PC-3 (cell line): ENCODE measurements at regions not wholly inside any gene's neighbourhood (a gene's known extent, or its start where the extent isn't known, plus 50 kb on each side); places are given as distances from the start of the nearest gene placed in this dataset.

ENCODE experiments used
- ATAC-seq: fragments of 200-7000 bp; cut with Tn5 transposase; 2 replicates; pipeline ENCODE4 v1.9.1; 2020; ENCODE audit warnings: mild to moderate bottlenecking, moderate library complexity
- BruUV-seq: library from RNA; stranded (reverse); fragments of 400-500 nt; replicated peaks from 2 replicates; lab custom pipeline; 2021; lab: Mats Ljungman, UMichigan
- CTCF ChIA-PET: fragments of 300-600 bp; sonication (Branson Sonifier 250); formaldehyde crosslinking; loops from one replicate; lab custom pipeline; 2022; ENCODE audit warnings: antibody characterized with exemption; lab: Charles Lee
- POLR2A ChIA-PET: fragments of 300-600 bp; sonication (Branson Sonifier 250); formaldehyde crosslinking; loops from one replicate; lab custom pipeline; 2022; ENCODE audit warnings: antibody characterized with exemption; ENCODE audit not compliant: unreplicated experiment; lab: Charles Lee
- DNase-seq: peaks from one replicate; pipeline ENCODE4 v3.0.0-alpha.2; 2015
- H2AFZ ChIP-seq: fragments of 300-600 bp; sonication (generic); 2 replicates; pipeline ENCODE4 v1.6.0; 2016; ENCODE audit warnings: antibody characterized with exemption, low read length
- H3F3A ChIP-seq: fragments of 300-600 bp; sonication (generic); one replicate; pipeline ENCODE4 v1.6.0; 2017; ENCODE audit warnings: antibody characterized with exemption, low read length, control low read depth, mild to moderate bottlenecking; ENCODE audit not compliant: unreplicated experiment
- H3K27ac ChIP-seq: fragments of 300-600 bp; sonication (generic); 2 replicates; pipeline ENCODE4 v1.5.1; 2016; ENCODE audit warnings: mild to moderate bottlenecking, low read length
- H3K27me3 ChIP-seq: fragments of 300-600 bp; sonication (generic); 2 replicates; pipeline ENCODE4 v1.6.1; 2016; ENCODE audit warnings: low read length, mixed read lengths
- H3K36me3 ChIP-seq: fragments of 300-600 bp; sonication (generic); 2 replicates; pipeline ENCODE4 v1.6.1; 2016; ENCODE audit warnings: low read depth, mixed run types, low read length, mixed read lengths
- H3K4me1 ChIP-seq: fragments of 300-600 bp; sonication (generic); 2 replicates; pipeline ENCODE4 v1.5.1; 2016; ENCODE audit warnings: low read length; ENCODE audit not compliant: insufficient read depth
- H3K4me2 ChIP-seq: fragments of 300-600 bp; sonication (generic); 2 replicates; pipeline ENCODE4 v1.6.0; 2016; ENCODE audit warnings: low read length
- H3K4me3 ChIP-seq: fragments of 300-600 bp; sonication (generic); 2 replicates; pipeline ENCODE4 v1.5.1; 2016; ENCODE audit warnings: mild to moderate bottlenecking, low read length, mixed read lengths
- H3K79me2 ChIP-seq: fragments of 300-600 bp; sonication (generic); 2 replicates; pipeline ENCODE4 v1.6.1; 2017; ENCODE audit warnings: low read length, mixed read lengths
- H3K9ac ChIP-seq: fragments of 300-600 bp; sonication (generic); 2 replicates; pipeline ENCODE4 v1.6.0; 2016; ENCODE audit warnings: mild to moderate bottlenecking, low read length
- H3K9me2 ChIP-seq: fragments of 300-600 bp; sonication (generic); replicated peaks from 2 replicates; pipeline ENCODE4 v1.6.1; 2016; ENCODE audit warnings: mixed run types, low read length, mixed read lengths
- H3K9me3 ChIP-seq: fragments of 300-600 bp; sonication (generic); 2 replicates; pipeline ENCODE4 v1.6.1; 2016; ENCODE audit warnings: low read length, mixed read lengths
- H4K20me1 ChIP-seq: fragments of 300-600 bp; sonication (generic); 2 replicates; pipeline ENCODE4 v1.6.1; 2016; ENCODE audit warnings: low read length, mixed read lengths
- EZH2 ChIP-seq: fragments of 300-600 bp; sonication (generic); IDR thresholded peaks from one replicate; pipeline ENCODE4 v1.6.1; 2017; ENCODE audit warnings: antibody characterized with exemption, mild to moderate bottlenecking, low read length; ENCODE audit not compliant: unreplicated experiment
- EZH2phosphoT487 ChIP-seq: fragments of 300-600 bp; sonication (generic); IDR thresholded peaks from 2 replicates; pipeline ENCODE4 v1.6.1; 2018; ENCODE audit warnings: mild to moderate bottlenecking, antibody characterized with exemption, low read length, borderline replicate concordance
- intact Hi-C: fragments of 100-400 bp; cut with micrococcal nuclease; formaldehyde crosslinking; loops from 2 replicates; pipeline ENCODE4 v1.9.0; 2023
- TF ChIP-seq, protein P1 (sequence below): fragments of 300-600 bp; sonication (generic); conservative IDR thresholded peaks from 2 replicates; pipeline ENCODE4 v1.5.1; 2017; ENCODE audit warnings: antibody characterized with exemption, low read depth, mild to moderate bottlenecking, low read length

DNA sequence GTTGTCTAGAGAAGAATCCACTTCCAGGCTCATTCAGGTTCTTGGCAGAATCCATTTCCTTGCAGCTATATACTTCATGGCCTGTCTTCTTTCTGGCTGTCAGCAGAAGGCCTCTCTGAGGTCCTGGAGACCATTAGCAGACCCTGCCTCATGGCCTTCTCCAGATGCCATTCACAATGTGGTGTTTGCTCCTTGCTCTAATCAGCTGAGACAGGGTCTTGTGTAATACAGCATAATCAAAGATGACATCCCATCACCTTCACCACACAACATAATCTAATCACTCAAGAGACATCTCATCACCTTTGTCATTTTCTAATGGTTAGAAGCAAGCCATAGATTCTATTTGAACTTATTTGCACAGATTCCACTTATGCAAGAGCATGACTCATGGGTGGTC, 403.9 kb upstream of the LRRC7 start:
- H3K36me3 ChIP-seq: no peaks in the 10 kb centered on the region
- no peaks in the 10 kb centered on the region for H3K4me1 ChIP-seq
- DNase-seq: no peak
- no peaks in the 10 kb centered on the region for H3K9me2 ChIP-seq
- ChIA-PET CTCF (no interaction called here), POLR2A (no interaction called here)
- H2AFZ ChIP-seq: no peak overlapping the region
- no peak for ATAC-seq
- H3F3A ChIP-seq: no peaks in the 10 kb centered on the region
- no peak overlapping the region for H3K4me2 ChIP-seq
- no peaks in the 10 kb centered on the region for H3K79me2 ChIP-seq
- no TSS peak for BruUV-seq
- H3K27me3 ChIP-seq: no peaks in the 10 kb centered on the region
- intact Hi-C loops: no loop called here
- H3K27ac ChIP-seq: no peak overlapping the region
- H3K9me3 ChIP-seq: no peaks in the 10 kb centered on the region
- H3K9ac ChIP-seq: no peak overlapping the region
- TF ChIP-seq EZH2phosphoT487: no peak
- no peak for TF ChIP-seq EZH2
- TF ChIP-seq, protein P1, sequence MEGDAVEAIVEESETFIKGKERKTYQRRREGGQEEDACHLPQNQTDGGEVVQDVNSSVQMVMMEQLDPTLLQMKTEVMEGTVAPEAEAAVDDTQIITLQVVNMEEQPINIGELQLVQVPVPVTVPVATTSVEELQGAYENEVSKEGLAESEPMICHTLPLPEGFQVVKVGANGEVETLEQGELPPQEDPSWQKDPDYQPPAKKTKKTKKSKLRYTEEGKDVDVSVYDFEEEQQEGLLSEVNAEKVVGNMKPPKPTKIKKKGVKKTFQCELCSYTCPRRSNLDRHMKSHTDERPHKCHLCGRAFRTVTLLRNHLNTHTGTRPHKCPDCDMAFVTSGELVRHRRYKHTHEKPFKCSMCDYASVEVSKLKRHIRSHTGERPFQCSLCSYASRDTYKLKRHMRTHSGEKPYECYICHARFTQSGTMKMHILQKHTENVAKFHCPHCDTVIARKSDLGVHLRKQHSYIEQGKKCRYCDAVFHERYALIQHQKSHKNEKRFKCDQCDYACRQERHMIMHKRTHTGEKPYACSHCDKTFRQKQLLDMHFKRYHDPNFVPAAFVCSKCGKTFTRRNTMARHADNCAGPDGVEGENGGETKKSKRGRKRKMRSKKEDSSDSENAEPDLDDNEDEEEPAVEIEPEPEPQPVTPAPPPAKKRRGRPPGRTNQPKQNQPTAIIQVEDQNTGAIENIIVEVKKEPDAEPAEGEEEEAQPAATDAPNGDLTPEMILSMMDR: no peak
- no peaks in the 10 kb centered on the region for H4K20me1 ChIP-seq
- no peak overlapping the region for H3K4me3 ChIP-seq

DNA sequence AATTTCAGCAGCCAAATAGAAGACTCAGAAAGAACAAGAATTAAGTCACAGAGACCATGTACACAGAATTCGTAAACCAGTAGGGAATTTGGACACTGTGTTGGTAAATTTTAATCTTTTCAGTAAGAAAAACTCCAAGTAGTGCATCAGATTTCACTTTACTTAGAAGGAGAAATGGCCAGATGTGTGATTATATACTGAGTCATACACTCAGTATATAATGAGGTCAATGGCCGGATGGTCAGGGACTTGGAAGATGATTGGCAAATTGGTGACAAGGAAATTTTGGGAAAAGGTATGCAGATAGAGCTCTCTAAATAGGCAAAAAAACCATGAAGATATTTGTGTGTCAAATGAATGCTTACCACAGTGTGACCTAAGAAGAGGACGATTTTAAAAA, 399.8 kb upstream of the LRRC7 start:
- no peak overlapping the region for H3K9ac ChIP-seq
- ChIA-PET CTCF (no interaction called here), POLR2A (no interaction called here)
- no peaks in the 10 kb centered on the region for H3K27me3 ChIP-seq
- no peaks in the 10 kb centered on the region for H3K36me3 ChIP-seq
- no peak overlapping the region for H3K27ac ChIP-seq
- DNase-seq: peak; percentile 7
- H3K79me2 ChIP-seq: no peaks in the 10 kb centered on the region
- TF ChIP-seq EZH2phosphoT487 (no peak), EZH2 (no peak)
- TF ChIP-seq, protein P1: no peak
- H3K4me3 ChIP-seq: no peak overlapping the region
- H4K20me1 ChIP-seq: no peaks in the 10 kb centered on the region
- no peaks in the 10 kb centered on the region for H3K9me2 ChIP-seq
- H3F3A ChIP-seq: no peaks in the 10 kb centered on the region
- intact Hi-C loops: no loop called here
- ATAC-seq: no peak
- no peak overlapping the region for H3K4me2 ChIP-seq
- H3K4me1 ChIP-seq: no peaks in the 10 kb centered on the region
- no TSS peak for BruUV-seq
- H3K9me3 ChIP-seq: no peaks in the 10 kb centered on the region
- H2AFZ ChIP-seq: no peak overlapping the region

DNA sequence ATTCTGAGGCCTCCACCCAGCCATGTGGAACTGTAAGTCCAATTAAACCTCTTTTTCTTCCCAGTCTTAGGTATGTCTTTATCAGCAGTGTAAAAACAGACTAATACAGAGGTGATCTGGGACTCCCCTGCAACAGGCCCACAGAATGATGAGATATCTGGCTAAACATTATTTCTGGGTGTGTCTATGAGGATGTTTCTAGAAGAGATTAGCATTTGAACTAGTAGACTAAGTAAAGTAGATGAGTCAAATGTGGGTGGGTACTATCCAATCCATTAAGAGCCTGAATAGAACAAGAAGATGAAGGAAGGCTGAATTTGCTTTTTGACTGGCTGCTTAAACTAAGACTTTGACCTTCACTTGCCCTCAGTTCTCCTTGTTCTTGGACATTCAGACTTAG, 396.5 kb upstream of the LRRC7 start:
- no peak for TF ChIP-seq EZH2phosphoT487
- no peak for TF ChIP-seq EZH2
- TF ChIP-seq, protein P1: no peak
- no peaks in the 10 kb centered on the region for H4K20me1 ChIP-seq
- H3K27me3 ChIP-seq: no peaks in the 10 kb centered on the region
- no peaks in the 10 kb centered on the region for H3F3A ChIP-seq
- ChIA-PET CTCF (no interaction called here), POLR2A (no interaction called here)
- H3K36me3 ChIP-seq: no peaks in the 10 kb centered on the region
- no peaks in the 10 kb centered on the region for H3K9me3 ChIP-seq
- no peak overlapping the region for H3K4me3 ChIP-seq
- ATAC-seq: no peak
- DNase-seq: no peak
- intact Hi-C loops: no loop called here
- H3K4me1 ChIP-seq: no peaks in the 10 kb centered on the region
- no TSS peak for BruUV-seq
- no peaks in the 10 kb centered on the region for H3K9me2 ChIP-seq
- no peaks in the 10 kb centered on the region for H3K79me2 ChIP-seq
- H2AFZ ChIP-seq: no peak overlapping the region
- no peak overlapping the region for H3K27ac ChIP-seq
- no peak overlapping the region for H3K9ac ChIP-seq
- H3K4me2 ChIP-seq: no peak overlapping the region
